Thoracic aorta (tissue), 2 donors: ENCODE measurements at regions not wholly inside any gene's neighbourhood (a gene's known extent, or its start where the extent isn't known, plus 50 kb on each side); places are given as distances from the start of the nearest gene placed in this dataset.

ENCODE experiments used
- ATAC-seq: fragments of 150-250 bp; one replicate; pipeline ENCODE4 v1.8.0; 2017; ENCODE audit warnings: low read depth; ENCODE audit not compliant: insufficient number of reproducible peaks, low FRiP score
- DNase-seq: peaks from one replicate; pipeline ENCODE4 v3.0.0-alpha.2; 2020; ENCODE audit warnings: low spot score
- H3K27ac ChIP-seq, 2 donors: fragments of 200-600 bp; sonication (generic); 1 replicate in 1 of 2; 2 replicates in 1 of 2; pipeline ENCODE4 v1.5.1; 2016; ENCODE audit warnings: mild to moderate bottlenecking in 2 of 2, moderate library complexity in 2 of 2
- H3K27me3 ChIP-seq: fragments of 200-600 bp; sonication (generic); replicated peaks from 2 replicates; pipeline ENCODE4 v1.6.0; 2016; ENCODE audit warnings: mild to moderate bottlenecking; ENCODE audit not compliant: insufficient read depth
- H3K36me3 ChIP-seq: fragments of 200-600 bp; sonication (generic); one replicate; pipeline ENCODE4 v1.5.1; 2016
- H3K4me1 ChIP-seq, 2 donors: fragments of 200-600 bp; sonication (generic); 1 replicate in 1 of 2; 2 replicates in 1 of 2; pipeline versions ENCODE4 v1.5.1 to v1.6.0; 2016; ENCODE audit warnings: low read depth in 2 of 2, mild to moderate bottlenecking in 1 of 2; ENCODE audit not compliant: control insufficient read depth in 1 of 2
- H3K4me3 ChIP-seq: fragments of 200-600 bp; sonication (generic); 2 replicates; pipeline ENCODE4 v1.5.1; 2016; ENCODE audit warnings: mild to moderate bottlenecking
- H3K9me3 ChIP-seq: fragments of 200-600 bp; sonication (generic); 2 replicates; pipeline ENCODE4 v1.5.1; 2016
- CTCF ChIP-seq: fragments of 200-600 bp; sonication (generic); IDR thresholded peaks from one replicate; pipeline ENCODE4 v1.5.1; 2019; ENCODE audit warnings: antibody characterized with exemption

DNA sequence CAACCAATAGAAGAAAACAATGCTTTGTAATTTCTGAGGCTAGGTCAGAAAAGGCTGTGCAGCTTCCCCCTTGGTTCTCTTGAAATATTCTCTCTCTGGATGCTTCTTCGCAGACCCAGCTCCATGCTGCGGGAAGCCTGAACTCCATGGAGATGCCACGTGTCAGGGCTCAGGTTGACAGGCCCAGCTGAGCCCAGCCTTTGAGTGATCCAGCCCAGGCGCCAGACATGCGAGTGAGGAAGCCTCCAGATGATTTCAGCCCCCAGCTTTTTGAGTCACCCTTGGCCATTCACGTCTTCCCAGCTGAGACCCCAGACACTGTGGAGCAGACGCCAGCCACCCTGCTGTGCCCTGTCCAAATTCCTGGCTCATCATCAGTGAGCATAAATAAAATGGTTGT, 378.4 kb upstream of the NRP1 start:
- no peak for TF ChIP-seq CTCF
- no peaks in the 10 kb centered on the region for H3K9me3 ChIP-seq
- no peaks in the 10 kb centered on the region for H3K36me3 ChIP-seq
- no peak overlapping the region for H3K27ac ChIP-seq
- no peak for ATAC-seq
- H3K4me3 ChIP-seq = no peak overlapping the region
- H3K27me3 ChIP-seq = no peaks in the 10 kb centered on the region
- no peak for DNase-seq
- no peaks in the 10 kb centered on the region for H3K4me1 ChIP-seq

DNA sequence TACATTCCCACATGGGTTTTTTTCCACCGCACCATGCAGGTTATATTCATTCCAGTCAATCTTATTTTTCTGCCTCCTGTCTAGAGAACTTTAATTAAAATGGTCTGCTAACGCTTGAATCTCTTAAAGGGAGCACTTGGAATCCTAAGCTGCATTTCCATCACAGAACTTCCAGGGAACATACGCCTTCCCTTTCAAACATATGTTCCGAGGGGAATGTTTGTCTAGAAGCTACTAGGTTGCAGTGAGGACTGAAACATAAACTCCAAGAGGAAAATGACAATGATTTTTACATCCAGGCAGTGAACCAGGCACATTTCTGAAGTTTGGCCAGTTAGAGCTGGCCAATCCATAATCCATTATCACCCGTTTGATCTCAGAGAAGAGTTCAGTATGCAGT, 375.5 kb upstream of the NRP1 start:
- DNase-seq = no peak
- ATAC-seq = no peak
- no peak overlapping the region for H3K4me3 ChIP-seq
- H3K27me3 ChIP-seq = no peaks in the 10 kb centered on the region
- H3K36me3 ChIP-seq = no peaks in the 10 kb centered on the region
- TF ChIP-seq CTCF = no peak
- no peaks in the 10 kb centered on the region for H3K4me1 ChIP-seq
- no peak overlapping the region for H3K27ac ChIP-seq
- H3K9me3 ChIP-seq = no peaks in the 10 kb centered on the region

DNA sequence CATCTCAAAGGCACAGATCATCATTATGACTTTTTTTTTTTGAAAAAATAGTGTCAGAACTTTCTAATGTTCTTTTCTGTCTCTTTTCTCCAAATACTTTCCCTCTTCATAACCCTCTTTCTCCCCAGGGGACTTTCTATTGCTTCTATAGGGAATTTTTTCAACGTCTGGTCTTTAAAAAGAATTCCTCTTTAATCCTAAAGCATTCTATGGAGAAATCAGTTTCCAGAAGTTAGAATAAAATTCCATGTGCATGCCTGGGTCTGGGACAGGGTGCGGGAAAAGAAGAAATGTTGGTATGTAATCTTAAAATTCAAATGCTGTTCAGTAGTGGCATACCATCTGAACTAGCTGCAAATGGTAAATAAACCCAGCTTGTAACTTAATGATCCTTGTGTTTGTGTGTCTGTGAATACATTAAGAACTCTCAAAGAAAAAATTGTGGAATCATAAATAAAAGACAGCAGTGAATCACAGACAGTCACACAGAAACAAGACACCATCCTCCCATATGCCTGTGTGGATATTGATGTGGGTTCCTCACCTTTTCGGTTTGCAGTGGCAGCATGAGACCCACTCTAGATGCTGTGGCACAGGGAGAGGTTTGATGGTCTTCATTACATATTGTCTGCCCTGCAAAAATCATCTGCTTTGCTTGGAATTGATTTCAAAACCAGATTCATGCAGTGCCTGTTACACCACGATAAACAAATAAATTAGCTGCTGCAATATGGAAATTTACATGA, 374.7 kb upstream of the NRP1 start:
- H3K36me3 ChIP-seq = no peaks in the 10 kb centered on the region
- no peaks in the 10 kb centered on the region for H3K9me3 ChIP-seq
- no peaks in the 10 kb centered on the region for H3K4me1 ChIP-seq
- no peak for ATAC-seq
- no peak overlapping the region for H3K27ac ChIP-seq
- no peak for TF ChIP-seq CTCF
- no peaks in the 10 kb centered on the region for H3K27me3 ChIP-seq
- H3K4me3 ChIP-seq = no peak overlapping the region
- no peak for DNase-seq

DNA sequence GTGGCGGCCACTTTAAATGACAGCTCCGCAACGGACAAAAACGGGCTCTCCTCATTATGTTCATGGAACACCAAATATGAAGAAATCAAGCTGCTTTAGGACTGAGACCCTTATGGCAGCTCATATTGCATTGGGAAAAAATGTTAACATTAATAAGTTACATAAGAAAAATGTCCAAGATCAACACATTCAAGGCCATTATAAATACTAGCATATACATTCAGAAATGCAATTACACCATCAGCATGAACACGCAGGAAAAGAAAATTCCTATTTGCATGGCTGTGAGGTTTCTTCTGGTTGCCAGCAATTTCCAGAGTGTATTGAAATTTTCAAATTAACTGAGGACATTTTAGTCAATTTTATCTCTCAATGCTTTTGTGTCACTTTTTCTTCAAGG, 374.1 kb upstream of the NRP1 start:
- no peak for DNase-seq
- TF ChIP-seq CTCF = no peak
- H3K27ac ChIP-seq = no peak overlapping the region
- H3K9me3 ChIP-seq = no peaks in the 10 kb centered on the region
- H3K4me1 ChIP-seq = no peaks in the 10 kb centered on the region
- no peak overlapping the region for H3K4me3 ChIP-seq
- no peak for ATAC-seq
- H3K36me3 ChIP-seq = no peaks in the 10 kb centered on the region
- no peaks in the 10 kb centered on the region for H3K27me3 ChIP-seq

- H3K27ac ChIP-seq = no peak overlapping the region
- DNase-seq (no peak), ATAC-seq (no peak)
- H3K4me3 ChIP-seq = no peak overlapping the region
- no peaks in the 10 kb centered on the region for H3K4me1 ChIP-seq
- H3K9me3 ChIP-seq = no peaks in the 10 kb centered on the region
- TF ChIP-seq CTCF = no peak
- no peaks in the 10 kb centered on the region for H3K27me3 ChIP-seq
- H3K36me3 ChIP-seq = no peaks in the 10 kb centered on the region
Observed at GRCh38 chr10:33706746-33707145, 372.3 kb upstream of the NRP1 start.
